IPS DF 6.9 (cell line): ENCODE measurements at regions not wholly inside any gene's neighbourhood (a gene's known extent, or its start where the extent isn't known, plus 50 kb on each side); places are given as distances from the start of the nearest gene placed in this dataset.

ENCODE experiments used
- DNase-seq: peaks from one replicate; pipeline ENCODE4 v3.0.0-alpha.2; 2013; ENCODE audit warnings: low read depth, low spot score
- H3K27ac ChIP-seq: one replicate; pipeline ENCODE4 v1.5.1; 2013; ENCODE audit warnings: low read length, control low read depth
- H3K27me3 ChIP-seq: 2 replicates; pipeline ENCODE4 v1.6.1; 2013; ENCODE audit warnings: mild to moderate bottlenecking, low read length; ENCODE audit not compliant: control insufficient read depth, insufficient read depth
- H3K36me3 ChIP-seq: 2 replicates; pipeline ENCODE4 v1.6.1; 2013; ENCODE audit warnings: low read length; ENCODE audit not compliant: control insufficient read depth, insufficient read depth
- H3K4me1 ChIP-seq: 2 replicates; pipeline ENCODE4 v1.6.1; 2013; ENCODE audit warnings: low read length; ENCODE audit not compliant: control insufficient read depth, insufficient read depth
- H3K4me3 ChIP-seq: 2 replicates; pipeline ENCODE4 v1.5.1; 2013; ENCODE audit warnings: mild to moderate bottlenecking, low read length
- H3K9me3 ChIP-seq: 2 replicates; pipeline ENCODE4 v1.6.1; 2013; ENCODE audit warnings: low read length, inconsistent platforms; ENCODE audit not compliant: control insufficient read depth, insufficient read depth
- WGBS: extraction: QIAGEN DNeasy Blood & Tissue Kit; methylation state at CpG from one replicate; pipeline ENCODE4 v1.1.7; 2013; ENCODE audit warnings: mixed read lengths, missing lambda C conversion rate; ENCODE audit not compliant: insufficient read length, insufficient coverage; 5-methylcytosine and 5-hydroxymethylcytosine counted together

GRCh38 chr13:31038834-31039552, 106.5 kb downstream of the TEX26 start:
- no peaks in the 10 kb centered on the region; the same call in 1 of the 2 replicates for H3K27me3 ChIP-seq
- DNase-seq: no peak
- no peaks in the 10 kb centered on the region for H3K9me3 ChIP-seq
- WGBS: no CpG with 5 or more reads among the region's 7 CpGs
- no peak overlapping the region for H3K4me3 ChIP-seq
- H3K36me3 ChIP-seq: no peaks in the 10 kb centered on the region
- no peaks in the 10 kb centered on the region for H3K4me1 ChIP-seq
- no peak overlapping the region for H3K27ac ChIP-seq

- Histone ChIP-seq H3K4me3 (no peak overlapping the region), H3K4me1 (no peaks in the 10 kb centered on the region), H3K27ac (no peak overlapping the region), H3K9me3 (no peaks in the 10 kb centered on the region), H3K27me3 (no peaks in the 10 kb centered on the region; the same call in 1 of the 2 replicates), H3K36me3 (no peaks in the 10 kb centered on the region)
- no CpG with 5 or more reads among the region's 15 CpGs for WGBS
- no peak for DNase-seq
These were observed 105.5 kb downstream of the TEX26 start for GRCh38 chr13:31037874-31038500.

DNA sequence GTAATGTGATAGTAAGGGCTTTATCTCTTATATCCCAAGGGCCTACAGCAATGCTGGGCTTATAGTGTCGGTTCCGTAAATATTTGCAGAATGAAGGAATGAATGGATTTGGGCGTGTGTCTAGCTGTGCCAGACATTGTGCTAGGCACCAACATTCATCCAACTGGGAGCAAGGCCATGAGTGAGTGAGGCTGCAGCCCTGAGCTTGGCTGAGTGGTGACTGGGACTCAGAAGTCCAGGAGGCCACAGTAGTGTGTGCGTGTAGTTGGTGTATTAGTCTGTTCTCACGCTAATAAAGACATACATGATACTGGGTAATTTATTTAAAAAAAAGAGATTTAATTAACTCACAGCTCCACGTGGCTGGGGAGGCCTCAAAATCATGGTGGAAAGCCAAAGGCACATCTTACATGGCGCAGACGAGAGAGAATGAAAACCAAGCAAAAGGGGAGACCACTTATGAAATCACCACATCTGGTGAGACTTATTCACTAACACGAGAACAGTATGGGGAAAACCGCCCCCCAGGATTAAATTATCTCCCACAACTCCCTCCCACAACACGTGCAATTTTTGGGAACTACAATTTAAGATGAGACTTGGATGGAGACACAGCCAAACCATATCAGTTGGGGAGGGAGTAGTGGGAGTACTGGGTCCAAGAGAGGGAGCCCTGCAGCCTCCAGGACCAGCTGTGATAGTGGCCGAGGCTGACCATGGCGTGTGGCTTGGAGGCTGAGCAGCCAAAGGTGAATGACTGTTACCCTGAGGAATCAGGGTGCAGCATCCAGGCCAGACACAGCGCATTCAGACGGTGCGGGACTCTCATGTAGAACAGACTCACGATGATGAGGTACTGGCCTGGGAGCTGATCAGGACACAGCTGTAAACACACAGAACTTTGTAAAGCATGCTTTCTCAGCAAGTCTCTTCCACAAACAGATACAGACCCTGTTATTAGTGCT, 104.6 kb downstream of the TEX26 start:
- no peak overlapping the region for H3K27ac ChIP-seq
- WGBS: no CpG with 5 or more reads among the region's 17 CpGs
- H3K9me3 ChIP-seq: no peaks in the 10 kb centered on the region
- H3K27me3 ChIP-seq: no peaks in the 10 kb centered on the region
- no peaks in the 10 kb centered on the region for H3K4me1 ChIP-seq
- H3K36me3 ChIP-seq: no peaks in the 10 kb centered on the region
- DNase-seq: no peak
- no peak overlapping the region for H3K4me3 ChIP-seq

DNA sequence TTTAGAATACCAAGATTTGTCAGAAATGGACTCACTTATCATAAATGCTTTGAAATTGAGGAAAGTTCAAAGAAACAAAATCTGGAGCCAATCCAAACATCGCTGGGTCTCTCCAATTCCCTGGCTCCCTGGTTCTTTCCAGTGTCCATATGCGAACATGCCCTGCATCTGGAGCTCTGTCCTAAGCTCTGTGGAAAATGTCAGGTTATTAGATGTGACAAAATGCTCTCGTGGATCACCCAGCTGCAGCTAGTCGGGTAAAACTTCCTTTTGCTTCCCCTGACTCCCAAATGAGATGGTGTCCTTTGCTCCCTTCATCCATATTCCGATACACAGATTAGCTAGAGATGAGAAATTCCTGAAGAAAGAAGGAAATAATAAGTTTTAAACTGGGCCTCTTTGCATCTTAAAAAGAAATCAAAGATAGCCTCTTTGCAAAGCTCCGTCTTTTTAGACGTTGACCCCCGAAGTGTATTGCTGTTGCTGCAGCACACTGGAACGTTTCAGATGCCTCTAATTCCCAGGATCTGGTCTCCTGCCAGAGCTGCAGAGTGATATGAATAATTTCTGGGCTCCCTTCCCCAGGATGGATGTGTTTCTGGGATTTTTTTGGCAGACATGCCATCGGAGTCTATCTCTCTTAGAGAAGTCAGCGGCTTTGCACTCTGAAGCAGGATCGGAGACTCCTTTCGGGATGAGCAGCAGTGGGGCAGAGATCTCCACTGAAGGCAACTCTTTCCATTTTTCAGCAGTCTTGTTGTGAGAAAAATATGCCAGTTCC, 102.9 kb downstream of the TEX26 start:
- no peak overlapping the region for H3K27ac ChIP-seq

GRCh38 chr13:31032528-31033113, 100.2 kb downstream of the TEX26 start:
- no CpG with 5 or more reads among the region's 13 CpGs for WGBS
- no peaks in the 10 kb centered on the region for H3K27me3 ChIP-seq
- no peaks in the 10 kb centered on the region for H3K36me3 ChIP-seq
- no peak overlapping the region for H3K4me3 ChIP-seq
- H3K27ac ChIP-seq: no peak overlapping the region
- H3K4me1 ChIP-seq: no peaks in the 10 kb centered on the region; the same call in 1 of the 2 replicates
- DNase-seq: no peak
- H3K9me3 ChIP-seq: no peaks in the 10 kb centered on the region

More for the DNA sequence above, 102.9 kb downstream of the TEX26 start:
- Histone ChIP-seq H3K4me3 (no peak overlapping the region), H3K36me3 (no peaks in the 10 kb centered on the region), H3K27me3 (no peaks in the 10 kb centered on the region), H3K4me1 (no peaks in the 10 kb centered on the region), H3K9me3 (no peaks in the 10 kb centered on the region)
- no peak for DNase-seq
- no CpG with 5 or more reads among the region's 13 CpGs for WGBS

DNA sequence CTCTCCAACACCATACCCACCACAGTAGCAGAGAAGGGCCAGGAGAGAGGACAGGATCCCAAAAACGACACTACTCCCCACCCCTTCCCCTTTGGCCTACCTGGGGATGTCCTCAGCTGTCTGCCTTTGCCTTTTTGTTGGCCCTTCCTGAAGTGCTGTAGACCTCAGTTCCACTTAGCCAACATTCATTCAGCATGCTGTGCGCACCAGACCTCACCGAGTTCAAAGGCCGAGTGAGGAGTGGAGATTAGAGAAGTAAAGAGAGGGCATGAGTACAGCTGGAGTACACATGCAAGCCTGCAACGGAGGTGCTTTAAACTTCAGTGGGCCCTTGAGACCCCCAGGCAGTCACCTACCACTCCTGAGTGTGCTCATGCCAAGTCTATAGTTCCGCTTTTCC, 99.0 kb downstream of the TEX26 start:
- Histone ChIP-seq H3K9me3 (no peaks in the 10 kb centered on the region), H3K27me3 (no peaks in the 10 kb centered on the region), H3K4me1 (no peaks in the 10 kb centered on the region; the same call in 1 of the 2 replicates), H3K36me3 (no peaks in the 10 kb centered on the region), H3K27ac (no peak overlapping the region), H3K4me3 (no peak overlapping the region)
- DNase-seq: no peak
- WGBS: no CpG with 5 or more reads among the region's 6 CpGs

- Histone ChIP-seq H3K4me1 (no peaks in the 10 kb centered on the region; the same call in 1 of the 2 replicates), H3K27ac (no peak overlapping the region), H3K4me3 (no peak overlapping the region), H3K27me3 (no peaks in the 10 kb centered on the region), H3K36me3 (no peaks in the 10 kb centered on the region), H3K9me3 (no peaks in the 10 kb centered on the region)
- WGBS: no CpG with 5 or more reads among the region's 8 CpGs
- DNase-seq: no peak
These were observed 96.6 kb downstream of the TEX26 start for GRCh38 chr13:31029102-31029501.

DNA sequence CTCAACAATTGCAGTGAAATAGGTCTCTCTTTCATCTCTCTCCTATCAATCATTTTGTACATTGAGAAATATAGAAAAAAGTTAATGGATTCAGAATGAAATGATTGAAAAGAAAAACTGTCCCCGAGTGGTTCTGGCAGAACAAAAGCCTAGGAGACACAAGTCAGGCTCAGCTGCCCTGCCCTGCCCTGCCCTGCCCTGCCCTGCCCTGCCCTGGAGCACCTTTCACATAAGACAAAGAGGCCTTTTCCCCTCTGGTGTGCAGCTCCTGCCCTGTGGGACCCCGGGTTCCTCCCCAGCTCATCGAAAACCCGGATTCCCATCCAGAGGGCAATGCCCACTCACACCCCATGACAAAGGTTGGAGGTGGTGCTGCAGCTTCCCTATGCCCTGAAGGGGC, 94.7 kb downstream of the TEX26 start:
- Histone ChIP-seq H3K4me3 (no peak overlapping the region), H3K27ac (no peak overlapping the region), H3K27me3 (no peaks in the 10 kb centered on the region), H3K4me1 (no peaks in the 10 kb centered on the region; the same call in 1 of the 2 replicates), H3K9me3 (no peaks in the 10 kb centered on the region), H3K36me3 (no peaks in the 10 kb centered on the region)
- DNase-seq: no peak
- WGBS: no CpG with 5 or more reads among the region's 4 CpGs
